ENCODE measurements at regions not wholly inside any gene's neighbourhood (a gene's known extent, or its start where the extent isn't known, plus 50 kb on each side); places are given as distances from the start of the nearest gene placed in this dataset.

- TF ChIP-seq, protein P1, sequence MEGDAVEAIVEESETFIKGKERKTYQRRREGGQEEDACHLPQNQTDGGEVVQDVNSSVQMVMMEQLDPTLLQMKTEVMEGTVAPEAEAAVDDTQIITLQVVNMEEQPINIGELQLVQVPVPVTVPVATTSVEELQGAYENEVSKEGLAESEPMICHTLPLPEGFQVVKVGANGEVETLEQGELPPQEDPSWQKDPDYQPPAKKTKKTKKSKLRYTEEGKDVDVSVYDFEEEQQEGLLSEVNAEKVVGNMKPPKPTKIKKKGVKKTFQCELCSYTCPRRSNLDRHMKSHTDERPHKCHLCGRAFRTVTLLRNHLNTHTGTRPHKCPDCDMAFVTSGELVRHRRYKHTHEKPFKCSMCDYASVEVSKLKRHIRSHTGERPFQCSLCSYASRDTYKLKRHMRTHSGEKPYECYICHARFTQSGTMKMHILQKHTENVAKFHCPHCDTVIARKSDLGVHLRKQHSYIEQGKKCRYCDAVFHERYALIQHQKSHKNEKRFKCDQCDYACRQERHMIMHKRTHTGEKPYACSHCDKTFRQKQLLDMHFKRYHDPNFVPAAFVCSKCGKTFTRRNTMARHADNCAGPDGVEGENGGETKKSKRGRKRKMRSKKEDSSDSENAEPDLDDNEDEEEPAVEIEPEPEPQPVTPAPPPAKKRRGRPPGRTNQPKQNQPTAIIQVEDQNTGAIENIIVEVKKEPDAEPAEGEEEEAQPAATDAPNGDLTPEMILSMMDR (tag by site-specific recombination; IDR thresholded peaks at IDR 0.05): no peak
- TF ChIP-seq ZNF747 (tag by site-specific recombination; IDR thresholded peaks at IDR 0.05) (no peak), SETDB1 (IDR thresholded peaks at IDR 0.05; ENCODE audit: insufficient read length, low read length) (no peak)
Measured at GRCh38 chr1:199671684-199672083, 355.8 kb upstream of the NR5A2 start.

Measured in HEK293 (cell line).